ENCODE measurements at regions not wholly inside any gene's neighbourhood (a gene's known extent, or its start where the extent isn't known, plus 50 kb on each side); places are given as distances from the start of the nearest gene placed in this dataset.

DNA sequence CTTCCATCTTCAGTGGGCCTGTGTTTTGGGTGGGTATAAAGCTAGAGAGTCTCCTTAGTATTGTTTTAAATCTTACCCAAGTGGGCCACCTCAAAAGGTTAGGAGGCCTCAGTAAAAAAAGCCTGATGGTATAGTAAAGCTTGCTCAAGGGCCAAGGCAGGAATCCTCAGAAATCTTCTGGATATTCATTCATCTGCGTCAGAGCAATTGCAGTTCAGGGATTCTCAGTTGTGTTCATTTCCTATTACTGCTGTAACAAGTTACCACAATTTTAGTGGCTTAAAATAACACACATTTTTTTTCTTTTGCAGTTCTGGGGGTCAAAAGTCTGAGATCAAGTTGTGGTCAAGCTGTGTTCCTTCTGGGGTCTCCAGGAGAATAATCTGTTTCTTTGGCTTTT, 985.5 kb downstream of the TLE4 start:
- H3K27ac ChIP-seq = no peak overlapping the region

DNA sequence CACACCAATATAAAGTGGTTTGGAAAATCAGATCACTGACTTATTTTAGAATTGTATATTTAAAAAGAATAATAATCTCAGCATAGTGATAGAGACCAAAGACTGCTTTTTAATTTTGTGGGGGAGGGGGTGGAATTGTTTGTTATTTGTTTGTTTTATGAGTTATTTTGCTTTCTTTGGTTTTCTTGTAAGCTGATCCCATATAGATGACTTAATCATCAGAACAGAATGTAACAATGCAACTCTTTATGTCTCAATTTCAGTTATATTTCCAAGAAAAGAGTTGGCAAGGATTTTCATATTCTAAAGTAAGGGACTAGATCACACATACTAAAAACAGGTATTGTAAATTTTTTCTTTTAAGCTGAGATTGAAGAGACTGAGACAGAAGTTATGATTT, 984.9 kb downstream of the TLE4 start:
- H3K4me2 ChIP-seq = no peak overlapping the region
- TF ChIP-seq Cebpa-rat (IDR thresholded peaks at IDR 0.05) = no peak
- no peaks in the 10 kb centered on the region for H3K27me3 ChIP-seq
- H3K9me3 ChIP-seq = no peaks in the 10 kb centered on the region
- no peaks in the 10 kb centered on the region for H4K20me1 ChIP-seq
- H3K27ac ChIP-seq = no peak overlapping the region
- H3K4me3 ChIP-seq = no peak overlapping the region
- H3K9ac ChIP-seq = no peak overlapping the region
- H3K4me1 ChIP-seq = no peaks in the 10 kb centered on the region
- no peaks in the 10 kb centered on the region for H3K36me3 ChIP-seq

More for the DNA sequence above, 985.5 kb downstream of the TLE4 start:
- no peaks in the 10 kb centered on the region for H4K20me1 ChIP-seq
- no peaks in the 10 kb centered on the region for H3K27me3 ChIP-seq
- no peaks in the 10 kb centered on the region for H3K9me3 ChIP-seq
- H3K4me2 ChIP-seq = no peak overlapping the region
- H3K36me3 ChIP-seq = no peaks in the 10 kb centered on the region
- H3K4me1 ChIP-seq = no peaks in the 10 kb centered on the region
- TF ChIP-seq Cebpa-rat (IDR thresholded peaks at IDR 0.05) = no peak
- H3K4me3 ChIP-seq = no peak overlapping the region
- no peak overlapping the region for H3K9ac ChIP-seq

GRCh38 chr9:80555782-80556325, 984.1 kb downstream of the TLE4 start:
- no peaks in the 10 kb centered on the region for H3K27me3 ChIP-seq
- no peaks in the 10 kb centered on the region for H3K9me3 ChIP-seq
- H3K9ac ChIP-seq = no peak overlapping the region
- no peak overlapping the region for H3K4me2 ChIP-seq
- H3K36me3 ChIP-seq = no peaks in the 10 kb centered on the region
- no peak overlapping the region for H3K4me3 ChIP-seq
- no peaks in the 10 kb centered on the region for H3K4me1 ChIP-seq
- no peaks in the 10 kb centered on the region for H4K20me1 ChIP-seq
- TF ChIP-seq Cebpa-rat (IDR thresholded peaks at IDR 0.05) = no peak
- H3K27ac ChIP-seq = no peak overlapping the region

DNA sequence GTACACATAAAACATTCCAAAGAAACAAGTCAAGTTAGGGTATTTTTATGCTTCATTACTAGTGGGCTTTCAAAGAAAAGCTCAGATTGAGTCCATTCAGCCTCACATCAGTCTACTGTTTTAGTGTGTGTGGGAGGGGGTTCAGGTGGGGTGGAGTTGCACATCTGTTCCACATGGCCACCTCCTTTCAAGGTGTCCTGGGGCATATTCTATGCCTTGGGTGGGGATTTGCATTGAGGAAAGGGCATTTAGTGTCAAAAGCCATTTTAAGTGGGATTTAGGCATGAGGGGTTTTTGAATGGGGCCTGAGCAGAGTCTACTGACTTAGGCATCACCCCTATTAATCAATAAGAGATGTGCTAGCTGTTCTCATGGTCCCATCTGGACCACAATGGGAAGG, 983.1 kb downstream of the TLE4 start:
- no peaks in the 10 kb centered on the region for H3K36me3 ChIP-seq
- H3K27me3 ChIP-seq = no peaks in the 10 kb centered on the region
- no peaks in the 10 kb centered on the region for H4K20me1 ChIP-seq
- no peak overlapping the region for H3K9ac ChIP-seq
- TF ChIP-seq Cebpa-rat (IDR thresholded peaks at IDR 0.05) = no peak
- no peak overlapping the region for H3K27ac ChIP-seq
- no peaks in the 10 kb centered on the region for H3K4me1 ChIP-seq
- H3K4me2 ChIP-seq = no peak overlapping the region
- no peaks in the 10 kb centered on the region for H3K9me3 ChIP-seq
- no peak overlapping the region for H3K4me3 ChIP-seq

DNA sequence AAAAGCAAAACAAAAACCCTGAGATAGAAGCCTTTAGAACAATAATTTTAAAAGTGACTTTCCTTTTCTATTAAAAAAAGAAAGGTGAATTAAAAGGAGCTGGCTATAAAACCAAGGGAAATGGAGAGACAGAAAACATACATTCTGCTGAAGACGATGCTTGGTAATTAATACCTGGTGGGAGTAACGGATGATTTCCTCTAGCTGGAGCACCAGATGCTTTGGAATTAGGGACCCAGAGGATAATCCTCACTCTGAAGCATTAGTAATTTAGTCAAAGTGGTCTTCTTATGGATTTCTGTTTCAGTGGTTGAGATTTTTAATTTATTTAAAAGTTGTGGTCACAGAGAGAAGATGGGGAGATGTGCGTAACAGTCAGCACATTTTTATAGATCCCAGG, 982.5 kb downstream of the TLE4 start:
- Histone ChIP-seq H3K27ac (no peak overlapping the region), H3K4me3 (no peak overlapping the region)
- TF ChIP-seq Cebpa-rat (IDR thresholded peaks at IDR 0.05) = no peak

DNA sequence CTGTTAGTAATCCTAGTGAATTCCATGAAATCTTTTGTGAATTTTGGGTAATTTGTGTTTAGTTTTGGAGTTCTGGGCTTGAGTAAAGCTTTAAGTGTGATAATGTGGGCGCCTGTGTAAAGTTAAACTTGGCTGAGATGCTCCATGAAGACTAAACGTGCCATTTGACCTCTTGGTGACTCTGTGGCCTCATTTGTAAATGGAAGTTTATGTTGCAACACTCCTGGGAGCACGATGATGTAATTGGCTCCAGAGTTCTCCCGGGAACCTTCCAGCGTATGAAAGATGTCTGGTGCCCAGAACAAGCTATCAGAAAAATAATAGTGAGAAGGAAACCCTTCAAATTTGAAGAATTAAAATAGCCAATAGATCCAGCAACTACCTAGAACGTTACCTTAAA, 981.2 kb downstream of the TLE4 start:
- Histone ChIP-seq H3K4me1 (no peaks in the 10 kb centered on the region), H3K36me3 (no peaks in the 10 kb centered on the region), H3K9ac (no peak overlapping the region), H4K20me1 (no peaks in the 10 kb centered on the region), H3K27me3 (no peaks in the 10 kb centered on the region), H3K4me2 (no peak overlapping the region), H3K4me3 (no peak overlapping the region), H3K27ac (no peak overlapping the region), H3K9me3 (no peaks in the 10 kb centered on the region)
- TF ChIP-seq Cebpa-rat (IDR thresholded peaks at IDR 0.05) = no peak

More for the DNA sequence above, 982.5 kb downstream of the TLE4 start:
- Histone ChIP-seq H4K20me1 (no peaks in the 10 kb centered on the region), H3K36me3 (no peaks in the 10 kb centered on the region), H3K4me1 (no peaks in the 10 kb centered on the region), H3K9me3 (no peaks in the 10 kb centered on the region), H3K9ac (no peak overlapping the region), H3K4me2 (no peak overlapping the region), H3K27me3 (no peaks in the 10 kb centered on the region)

DNA sequence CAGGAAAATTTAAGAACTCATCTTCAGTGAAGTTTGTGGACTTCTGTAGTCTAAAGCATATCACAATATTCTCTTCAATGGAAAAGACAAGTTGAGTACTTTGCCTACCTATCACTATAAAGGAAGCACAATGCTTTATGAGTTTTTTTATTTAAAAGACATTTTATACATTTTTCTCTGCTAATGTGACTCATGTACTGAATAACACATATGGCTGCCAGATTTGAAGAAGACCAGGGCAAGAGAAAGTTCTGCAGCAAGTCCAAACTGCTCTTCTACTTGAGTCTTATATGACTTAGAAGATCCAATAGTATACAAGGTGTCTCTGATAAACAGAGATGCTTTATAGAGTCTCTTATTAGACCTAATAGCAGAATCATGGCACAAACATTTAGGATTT, 978.4 kb downstream of the TLE4 start:
- Histone ChIP-seq H4K20me1 (no peaks in the 10 kb centered on the region), H3K9ac (no peak overlapping the region), H3K27ac (no peak overlapping the region), H3K36me3 (no peaks in the 10 kb centered on the region), H3K4me2 (no peak overlapping the region), H3K9me3 (no peaks in the 10 kb centered on the region), H3K27me3 (no peaks in the 10 kb centered on the region), H3K4me1 (no peaks in the 10 kb centered on the region), H3K4me3 (no peak overlapping the region)
- no peak for TF ChIP-seq Cebpa-rat (IDR thresholded peaks at IDR 0.05)

GRCh38 chr9:80547613-80548012, 975.8 kb downstream of the TLE4 start:
- H3K27ac ChIP-seq = no peak overlapping the region
- TF ChIP-seq Cebpa-rat (IDR thresholded peaks at IDR 0.05) = no peak
- no peaks in the 10 kb centered on the region for H4K20me1 ChIP-seq
- H3K9ac ChIP-seq = no peak overlapping the region
- H3K9me3 ChIP-seq = 0 out of 2 replicates have a peak, but pooled peaks cover 3% of the 10 kb centered on the region
- no peaks in the 10 kb centered on the region for H3K36me3 ChIP-seq
- no peaks in the 10 kb centered on the region for H3K4me1 ChIP-seq
- no peak overlapping the region for H3K4me2 ChIP-seq
- H3K27me3 ChIP-seq = no peaks in the 10 kb centered on the region
- H3K4me3 ChIP-seq = no peak overlapping the region

GRCh38 chr9:80540387-80540786, 968.6 kb downstream of the TLE4 start:
- Histone ChIP-seq H3K36me3 (no peaks in the 10 kb centered on the region), H3K9me3 (0 out of 2 replicates have a peak, but pooled peaks cover 3% of the 10 kb centered on the region), H3K4me3 (no peak overlapping the region), H4K20me1 (no peaks in the 10 kb centered on the region), H3K4me1 (no peaks in the 10 kb centered on the region), H3K27ac (no peak overlapping the region), H3K4me2 (no peak overlapping the region), H3K9ac (no peak overlapping the region), H3K27me3 (no peaks in the 10 kb centered on the region)
- no peak for TF ChIP-seq Cebpa-rat (IDR thresholded peaks at IDR 0.05)

GRCh38 chr9:80538976-80539375, 967.2 kb downstream of the TLE4 start:
- H3K27ac ChIP-seq = no peak overlapping the region
- H3K36me3 ChIP-seq = no peaks in the 10 kb centered on the region
- no peak overlapping the region for H3K9ac ChIP-seq
- H3K4me3 ChIP-seq = no peak overlapping the region
- no peaks in the 10 kb centered on the region for H4K20me1 ChIP-seq
- no peaks in the 10 kb centered on the region for H3K27me3 ChIP-seq
- no peak overlapping the region for H3K4me2 ChIP-seq
- H3K9me3 ChIP-seq = no peaks in the 10 kb centered on the region
- H3K4me1 ChIP-seq = no peaks in the 10 kb centered on the region
- TF ChIP-seq Cebpa-rat (IDR thresholded peaks at IDR 0.05) = no peak

DNA sequence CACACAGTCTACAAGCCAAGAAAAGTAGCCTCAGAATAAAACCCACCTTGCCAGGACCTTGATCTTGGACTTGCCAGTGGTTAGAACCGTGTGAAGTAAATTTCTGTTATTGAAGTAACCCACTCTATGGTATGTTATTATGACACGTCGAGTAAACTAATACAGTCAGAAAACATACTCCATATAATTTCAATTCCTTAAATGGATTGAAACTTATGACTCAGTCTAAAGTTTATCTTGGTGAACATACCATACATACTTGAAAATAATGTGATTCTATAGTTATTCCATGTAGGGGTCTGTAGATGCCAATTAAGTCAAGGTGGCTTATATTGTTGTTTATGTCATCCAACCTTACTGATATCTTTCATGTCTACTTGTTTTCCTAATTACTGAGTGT, 950.7 kb downstream of the TLE4 start:
- Histone ChIP-seq H3K4me3 (no peak overlapping the region), H3K4me1 (no peaks in the 10 kb centered on the region), H3K4me2 (no peak overlapping the region), H3K9me3 (0 out of 2 replicates have a peak, but pooled peaks cover 9% of the 10 kb centered on the region), H3K36me3 (no peaks in the 10 kb centered on the region), H3K27me3 (no peaks in the 10 kb centered on the region), H3K27ac (no peak overlapping the region), H4K20me1 (no peaks in the 10 kb centered on the region), H3K9ac (no peak overlapping the region)
- no peak for TF ChIP-seq Cebpa-rat (IDR thresholded peaks at IDR 0.05)

All from BLaER1 (cell line).